ENCODE measurements at regions not wholly inside any gene's neighbourhood (a gene's known extent, or its start where the extent isn't known, plus 50 kb on each side); places are given as distances from the start of the nearest gene placed in this dataset.

DNA sequence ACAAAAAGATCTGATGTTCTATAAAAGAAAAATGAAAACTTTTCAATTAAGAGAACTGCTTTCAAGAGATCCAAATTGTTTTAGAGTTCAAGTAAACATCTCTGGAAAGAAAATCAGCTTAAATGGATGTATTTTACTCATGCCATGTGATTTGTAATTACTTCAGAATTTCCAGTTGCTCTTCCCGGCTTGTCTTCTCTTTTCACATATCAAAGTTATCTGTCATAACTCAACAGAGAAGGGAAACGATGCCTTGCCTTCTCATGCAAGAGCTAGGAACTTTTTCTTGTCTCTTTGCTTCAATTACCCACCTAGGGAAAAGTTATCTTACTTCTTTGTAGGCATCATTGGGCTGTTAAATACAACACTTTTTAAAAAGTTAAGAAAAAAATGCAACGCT, 255.2 kb upstream of the POU2AF2 start:
- CTCF ChIA-PET, result no interaction called here
- Mint-ChIP-seq H3K27me3 (no peaks in the 10 kb centered on the region), H3K27ac (no peak overlapping the region), H3K36me3 (ENCODE audit: low read depth) (no peaks in the 10 kb centered on the region), H3K4me3 (no peak overlapping the region), H3K4me1 (no peaks in the 10 kb centered on the region), H3K9me3 (no peaks in the 10 kb centered on the region)
- POLR2A ChIA-PET, result no interaction called here
- DNase-seq, result no peak

DNA sequence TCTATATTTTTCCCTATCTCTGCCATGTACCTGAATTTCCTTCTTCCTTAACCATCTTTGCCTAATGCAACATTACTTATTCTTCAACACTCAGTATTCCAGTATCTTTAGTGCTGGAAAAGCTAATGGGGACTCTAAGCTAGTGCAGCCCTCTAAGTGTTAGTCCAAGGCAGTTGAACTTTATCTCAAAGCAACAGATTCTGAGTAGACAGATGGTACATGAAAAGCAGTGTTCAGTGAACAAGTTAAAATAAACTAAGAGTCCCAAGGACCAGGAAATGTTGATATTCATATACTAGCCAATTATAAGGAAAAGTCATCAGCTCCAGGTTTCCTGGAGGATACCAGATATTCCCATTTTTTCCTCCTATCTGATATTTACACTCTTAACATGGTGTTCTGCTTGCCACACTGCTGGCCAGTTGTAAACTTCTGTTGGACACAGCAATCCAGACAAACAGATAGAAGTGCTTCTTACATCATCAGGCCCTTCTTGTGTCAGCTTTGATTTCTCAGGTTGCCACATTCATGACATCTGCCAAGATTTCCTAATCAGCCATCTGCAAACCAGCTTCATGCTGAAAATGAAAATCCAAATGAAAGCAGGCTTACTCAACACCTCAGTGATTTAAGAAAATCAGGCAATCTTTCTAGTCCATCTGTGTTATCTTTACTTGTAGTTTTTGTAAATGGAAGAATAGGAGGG, 255.9 kb upstream of the POU2AF2 start:
- no peaks in the 10 kb centered on the region for H3K9me3 Mint-ChIP-seq
- DNase-seq, result no peak
- no peaks in the 10 kb centered on the region for H3K4me1 Mint-ChIP-seq
- no peaks in the 10 kb centered on the region for H3K27me3 Mint-ChIP-seq
- H3K4me3 Mint-ChIP-seq, result no peak overlapping the region
- no peak overlapping the region for H3K27ac Mint-ChIP-seq
- CTCF ChIA-PET, result no interaction called here
- POLR2A ChIA-PET, result no interaction called here
- H3K36me3 Mint-ChIP-seq (ENCODE audit: low read depth), result no peaks in the 10 kb centered on the region

DNA sequence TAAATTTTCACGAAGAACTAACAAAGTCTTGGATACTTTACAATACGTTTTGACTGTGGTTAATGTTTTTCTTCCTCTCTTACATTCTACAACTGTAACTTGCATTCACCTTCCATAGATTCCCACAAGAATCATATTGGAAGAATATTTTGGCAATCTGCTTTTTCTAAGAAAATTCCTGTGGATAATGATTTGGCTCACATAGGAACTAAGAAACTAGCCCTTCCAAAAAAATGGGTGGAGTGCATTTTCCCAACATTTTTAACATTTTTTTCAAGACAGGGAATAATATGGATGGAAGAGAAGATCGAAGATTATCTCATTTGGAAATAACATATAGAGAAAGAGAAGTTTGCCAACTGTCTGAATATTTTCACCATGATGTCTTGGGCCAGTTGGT, 256.9 kb upstream of the POU2AF2 start:
- H3K27ac Mint-ChIP-seq, result no peak overlapping the region
- no peaks in the 10 kb centered on the region for H3K27me3 Mint-ChIP-seq
- H3K4me1 Mint-ChIP-seq, result no peaks in the 10 kb centered on the region
- no peak for DNase-seq
- no peaks in the 10 kb centered on the region for H3K9me3 Mint-ChIP-seq
- POLR2A ChIA-PET, result no interaction called here
- CTCF ChIA-PET, result no interaction called here
- no peak overlapping the region for H3K4me3 Mint-ChIP-seq
- H3K36me3 Mint-ChIP-seq (ENCODE audit: low read depth), result no peaks in the 10 kb centered on the region

DNA sequence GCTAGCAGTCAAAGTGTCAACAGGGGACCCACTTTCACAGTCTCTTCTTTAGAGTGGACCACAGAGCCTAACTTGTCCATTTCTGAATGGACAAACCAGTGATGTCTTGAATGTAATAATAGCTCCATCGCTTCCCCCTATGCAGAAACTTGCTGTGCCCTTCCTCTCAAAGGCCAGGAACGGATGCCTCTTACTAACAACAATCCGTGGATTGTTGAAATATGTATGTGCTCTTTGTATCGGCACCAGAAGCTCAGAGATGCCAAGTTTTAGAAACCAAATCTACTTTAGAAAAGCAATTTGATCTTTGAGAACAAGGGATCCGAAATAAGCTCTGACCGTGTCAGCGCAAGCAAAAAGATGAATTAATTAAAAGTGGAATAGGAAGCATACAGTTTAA, 259.5 kb upstream of the POU2AF2 start:
- POLR2A ChIA-PET, result no interaction called here
- H3K9me3 Mint-ChIP-seq, result no peaks in the 10 kb centered on the region
- H3K4me1 Mint-ChIP-seq, result no peaks in the 10 kb centered on the region
- no peaks in the 10 kb centered on the region for H3K36me3 Mint-ChIP-seq (ENCODE audit: low read depth)
- no peak overlapping the region for H3K4me3 Mint-ChIP-seq
- no peaks in the 10 kb centered on the region for H3K27me3 Mint-ChIP-seq
- CTCF ChIA-PET, result no interaction called here
- no peak for DNase-seq
- no peak overlapping the region for H3K27ac Mint-ChIP-seq

DNA sequence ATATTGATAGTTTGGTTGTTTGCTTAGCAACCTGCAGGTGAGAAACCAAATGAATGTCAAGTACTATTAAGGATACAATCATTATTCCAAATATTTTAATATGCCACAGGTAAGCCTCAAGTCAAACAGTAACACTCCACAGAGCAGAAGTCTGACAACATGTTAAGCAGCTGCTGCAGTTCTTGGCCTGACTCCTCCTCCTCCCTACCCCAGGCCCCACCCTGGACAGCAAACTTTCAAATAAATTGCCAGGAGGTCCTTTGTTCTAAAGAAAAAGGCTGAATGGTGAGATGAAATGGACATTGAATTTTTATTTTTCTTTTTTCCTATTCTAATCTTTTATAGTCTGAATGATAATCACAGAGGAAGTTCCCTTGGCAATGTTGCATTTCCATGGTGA, 260.0 kb upstream of the POU2AF2 start:
- Mint-ChIP-seq H3K4me3 (no peak overlapping the region), H3K36me3 (ENCODE audit: low read depth) (no peaks in the 10 kb centered on the region), H3K27ac (no peak overlapping the region), H3K9me3 (no peaks in the 10 kb centered on the region), H3K4me1 (no peaks in the 10 kb centered on the region), H3K27me3 (no peaks in the 10 kb centered on the region)
- POLR2A ChIA-PET, result no interaction called here
- no peak for DNase-seq
- CTCF ChIA-PET, result no interaction called here

DNA sequence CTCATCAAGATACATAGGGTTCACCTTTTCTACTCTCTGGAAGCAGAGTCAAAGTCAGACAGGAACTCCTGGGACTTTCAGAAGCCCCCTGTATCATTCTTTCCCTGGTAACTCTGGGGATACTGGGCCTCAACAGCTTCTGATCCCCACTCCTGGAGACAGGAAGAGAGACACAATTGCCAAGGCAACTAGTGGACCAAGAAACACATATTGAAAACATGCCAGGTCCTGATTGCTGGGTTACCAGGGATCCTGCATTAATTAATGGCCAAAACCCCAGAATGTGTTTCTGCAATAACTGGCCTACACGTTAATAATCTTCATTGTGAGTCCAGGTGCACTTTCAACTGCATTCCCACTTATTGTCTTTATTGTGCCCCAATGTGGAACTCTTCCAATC, 260.8 kb upstream of the POU2AF2 start:
- H3K27ac Mint-ChIP-seq, result no peak overlapping the region
- DNase-seq, result no peak
- no peaks in the 10 kb centered on the region for H3K27me3 Mint-ChIP-seq
- H3K9me3 Mint-ChIP-seq, result no peaks in the 10 kb centered on the region
- H3K4me3 Mint-ChIP-seq, result no peak overlapping the region
- CTCF ChIA-PET, result no interaction called here
- POLR2A ChIA-PET, result no interaction called here
- H3K4me1 Mint-ChIP-seq, result no peaks in the 10 kb centered on the region
- no peaks in the 10 kb centered on the region for H3K36me3 Mint-ChIP-seq (ENCODE audit: low read depth)

DNA sequence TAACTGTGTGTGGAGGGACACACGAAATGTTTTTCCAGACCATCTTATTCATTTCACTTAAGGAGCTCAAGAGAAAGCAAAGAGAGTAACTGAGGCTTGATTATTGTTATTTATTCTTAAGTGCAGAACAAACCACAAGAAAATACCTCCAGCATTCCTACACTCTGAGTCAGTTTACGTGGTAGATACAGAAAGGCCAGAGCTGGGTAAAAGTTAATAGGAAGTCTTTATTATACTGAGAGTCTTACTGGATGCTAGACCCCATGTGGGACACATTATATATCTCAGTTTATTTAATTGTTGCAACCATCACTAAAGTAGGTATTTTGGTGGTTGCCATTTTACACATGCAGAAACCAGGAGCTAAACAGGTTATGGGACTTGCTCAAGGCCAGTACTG, 261.4 kb upstream of the POU2AF2 start:
- no peaks in the 10 kb centered on the region for H3K36me3 Mint-ChIP-seq (ENCODE audit: low read depth)
- H3K27me3 Mint-ChIP-seq, result no peaks in the 10 kb centered on the region
- CTCF ChIA-PET, result no interaction called here

DNA sequence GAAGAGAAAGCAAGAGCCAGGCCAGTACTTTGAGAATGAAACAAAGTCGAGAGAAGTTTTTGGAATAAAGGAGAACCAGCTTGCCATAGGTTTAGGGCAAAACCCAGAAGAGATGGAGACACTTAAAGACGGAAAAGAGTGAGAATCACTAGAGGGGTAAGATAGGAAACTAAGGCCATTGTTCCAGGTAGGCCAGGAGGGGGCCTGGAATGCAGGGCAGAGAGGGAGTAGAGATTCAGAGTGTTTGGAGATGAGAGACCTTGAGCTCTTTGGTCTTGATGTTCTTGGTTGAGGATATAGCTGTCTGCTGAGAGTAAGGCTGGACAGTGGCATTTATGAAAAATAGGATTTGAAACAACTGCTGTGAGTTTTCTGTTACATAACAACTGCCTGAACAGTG, 263.3 kb upstream of the POU2AF2 start:
- no peaks in the 10 kb centered on the region for H3K4me1 Mint-ChIP-seq
- H3K9me3 Mint-ChIP-seq, result no peaks in the 10 kb centered on the region
- H3K27ac Mint-ChIP-seq, result no peak overlapping the region
- POLR2A ChIA-PET, result no interaction called here
- H3K36me3 Mint-ChIP-seq (ENCODE audit: low read depth), result no peaks in the 10 kb centered on the region
- H3K4me3 Mint-ChIP-seq, result no peak overlapping the region
- no peaks in the 10 kb centered on the region for H3K27me3 Mint-ChIP-seq
- CTCF ChIA-PET, result no interaction called here
- no peak for DNase-seq

More for the DNA sequence above, 261.4 kb upstream of the POU2AF2 start:
- DNase-seq, result no peak
- no peaks in the 10 kb centered on the region for H3K4me1 Mint-ChIP-seq
- POLR2A ChIA-PET, result no interaction called here
- no peak overlapping the region for H3K4me3 Mint-ChIP-seq
- H3K27ac Mint-ChIP-seq, result no peak overlapping the region
- H3K9me3 Mint-ChIP-seq, result no peaks in the 10 kb centered on the region

DNA sequence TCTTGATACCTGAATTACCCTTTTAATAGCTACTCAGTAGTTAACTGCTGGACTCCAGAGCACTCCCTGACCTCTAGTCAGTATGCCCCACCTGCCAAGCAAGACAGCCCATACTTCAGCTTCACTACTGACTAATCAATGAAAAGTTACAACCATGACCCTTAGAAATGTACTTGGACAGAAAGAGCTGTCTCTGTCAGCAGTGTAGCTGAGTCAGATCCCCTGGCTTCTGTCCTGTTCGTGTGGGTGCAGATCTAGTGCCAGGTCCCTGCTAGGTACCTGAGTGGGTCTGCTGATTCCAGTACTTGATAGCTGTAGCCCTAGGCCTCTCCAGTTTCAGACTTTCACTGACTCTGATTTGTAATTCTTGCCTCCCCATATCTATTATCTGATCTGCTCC, 265.8 kb upstream of the POU2AF2 start:
- Mint-ChIP-seq H3K4me1 (no peaks in the 10 kb centered on the region), H3K36me3 (ENCODE audit: low read depth) (no peaks in the 10 kb centered on the region), H3K27me3 (no peaks in the 10 kb centered on the region), H3K9me3 (no peaks in the 10 kb centered on the region), H3K27ac (no peak overlapping the region), H3K4me3 (no peak overlapping the region)
- POLR2A ChIA-PET, result no interaction called here
- DNase-seq, result no peak
- CTCF ChIA-PET, result no interaction called here

DNA sequence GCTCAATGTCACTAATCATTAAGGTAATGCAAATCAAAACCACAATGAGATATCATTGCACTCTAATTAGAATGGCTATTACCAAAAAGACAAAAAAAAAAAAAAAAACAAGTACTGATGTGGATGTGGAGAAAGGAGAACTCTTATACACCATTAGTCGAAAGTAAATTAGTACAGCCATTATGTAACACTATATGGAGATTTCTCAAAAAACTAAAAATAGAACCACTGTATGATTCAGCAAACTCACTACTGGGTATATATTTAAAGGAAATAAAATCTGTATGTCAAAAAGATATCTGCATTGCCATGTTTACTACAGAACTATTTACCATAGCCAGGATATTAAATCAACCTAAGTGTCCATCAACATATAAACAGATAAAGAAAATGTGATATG, 265.4 kb upstream of the ARHGAP20 start:
- H3K36me3 Mint-ChIP-seq (ENCODE audit: low read depth), result no peaks in the 10 kb centered on the region
- H3K27me3 Mint-ChIP-seq, result no peaks in the 10 kb centered on the region
- ChIA-PET POLR2A (no interaction called here), CTCF (no interaction called here)
- H3K4me3 Mint-ChIP-seq, result no peak overlapping the region
- DNase-seq, result no peak
- no peak overlapping the region for H3K27ac Mint-ChIP-seq
- no peaks in the 10 kb centered on the region for H3K4me1 Mint-ChIP-seq
- H3K9me3 Mint-ChIP-seq, result no peaks in the 10 kb centered on the region

DNA sequence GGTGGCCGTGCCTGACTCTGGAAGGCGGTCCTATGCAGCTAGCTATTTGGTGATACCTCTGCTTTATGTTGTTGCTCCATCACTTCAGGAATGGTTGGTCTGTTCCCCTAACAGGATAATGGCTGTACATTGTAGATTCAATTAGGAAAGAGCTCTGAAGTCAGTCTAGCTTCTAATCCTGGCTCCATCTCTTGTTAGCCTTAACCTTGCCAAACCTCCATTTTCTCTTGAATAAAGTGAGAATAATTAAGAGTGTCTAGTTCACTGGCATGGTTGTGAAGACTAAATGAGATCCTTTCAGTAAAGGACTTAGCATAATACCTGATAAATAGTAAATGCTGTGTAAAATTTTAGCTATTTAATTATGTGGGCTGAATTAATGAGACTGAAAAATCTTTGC, 262.5 kb upstream of the ARHGAP20 start:
- H3K36me3 Mint-ChIP-seq (ENCODE audit: low read depth), result no peaks in the 10 kb centered on the region
- H3K4me1 Mint-ChIP-seq, result no peaks in the 10 kb centered on the region
- H3K4me3 Mint-ChIP-seq, result no peak overlapping the region
- peaks cover 2% of the 10 kb centered on the region for H3K27me3 Mint-ChIP-seq
- no peak for DNase-seq
- H3K9me3 Mint-ChIP-seq, result no peaks in the 10 kb centered on the region
- no peak overlapping the region for H3K27ac Mint-ChIP-seq
- CTCF ChIA-PET, result no interaction called here
- POLR2A ChIA-PET, result no interaction called here

DNA sequence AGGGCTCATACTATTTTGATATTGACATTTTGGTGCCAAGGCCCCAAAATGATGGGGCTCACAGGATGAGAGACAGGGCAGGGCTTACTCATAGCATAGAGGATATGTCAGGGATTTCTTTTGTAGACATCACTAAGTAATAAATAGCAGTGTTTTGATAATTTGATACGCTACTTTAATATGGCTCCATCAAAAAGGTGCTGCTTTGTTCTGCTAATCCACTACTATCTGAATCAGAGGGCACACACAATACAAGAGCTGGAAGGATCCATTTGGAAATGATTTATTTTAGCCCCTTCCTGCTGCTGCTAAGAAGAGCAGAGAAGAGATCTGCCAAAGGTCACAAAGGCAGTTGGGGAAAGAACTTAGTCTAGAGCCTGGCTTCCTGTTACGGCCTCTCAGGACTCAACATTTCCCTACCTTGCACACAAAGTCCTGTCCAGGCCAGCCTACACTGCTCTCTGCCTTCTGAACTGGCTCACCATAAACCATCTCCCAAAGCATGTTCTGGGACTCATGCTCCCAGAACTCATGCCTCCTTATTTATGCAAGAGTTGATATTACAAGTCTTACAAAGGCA, 261.3 kb upstream of the ARHGAP20 start:
- Mint-ChIP-seq H3K4me1 (no peaks in the 10 kb centered on the region), H3K36me3 (ENCODE audit: low read depth) (no peaks in the 10 kb centered on the region), H3K27me3 (peaks cover 2% of the 10 kb centered on the region), H3K9me3 (no peaks in the 10 kb centered on the region), H3K4me3 (no peak overlapping the region), H3K27ac (no peak overlapping the region)
- no peak for DNase-seq
- ChIA-PET CTCF (no interaction called here), POLR2A (no interaction called here)

DNA sequence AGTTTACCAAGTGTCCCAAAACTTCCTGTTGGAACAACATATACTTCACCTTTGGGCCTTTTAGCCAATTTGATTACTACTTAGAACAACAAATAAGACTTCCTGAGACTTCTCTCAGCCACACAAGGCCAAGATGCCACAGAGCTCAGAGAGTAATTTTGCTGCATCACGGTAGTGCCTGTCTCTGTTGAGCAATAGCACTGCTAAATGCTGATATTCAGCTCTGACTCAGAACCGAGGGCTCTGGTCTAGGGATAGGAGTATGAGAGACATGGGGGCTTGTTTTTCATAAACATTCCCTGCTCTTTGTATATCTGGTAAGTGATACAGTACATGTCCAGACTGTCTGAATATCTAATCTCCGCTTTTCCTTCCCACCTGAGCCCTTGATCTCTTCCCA, 260.4 kb upstream of the ARHGAP20 start:
- Mint-ChIP-seq H3K27ac (no peak overlapping the region), H3K36me3 (ENCODE audit: low read depth) (no peaks in the 10 kb centered on the region), H3K4me3 (no peak overlapping the region), H3K27me3 (peaks cover 2% of the 10 kb centered on the region), H3K9me3 (no peaks in the 10 kb centered on the region), H3K4me1 (no peaks in the 10 kb centered on the region)
- ChIA-PET POLR2A (no interaction called here), CTCF (no interaction called here)
- no peak for DNase-seq

DNA sequence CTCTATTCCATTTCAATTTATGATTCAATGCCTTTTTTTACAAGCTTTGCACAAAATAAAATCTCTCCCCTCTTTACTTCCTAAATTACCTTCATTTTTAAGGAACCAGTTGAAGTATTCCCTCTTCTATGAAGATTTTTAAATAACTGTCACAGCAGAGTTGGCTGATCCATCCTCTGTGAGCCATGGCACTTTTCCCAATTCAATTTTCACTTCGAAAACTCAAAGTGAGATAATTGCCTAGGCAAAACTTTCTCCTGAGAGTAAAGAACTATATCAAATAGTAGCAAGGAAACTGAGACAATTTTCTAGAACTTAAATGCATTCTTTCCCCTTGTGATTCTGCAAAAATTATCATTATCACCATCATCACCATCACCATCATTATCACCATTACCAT, 259.9 kb upstream of the ARHGAP20 start:
- Mint-ChIP-seq H3K9me3 (no peaks in the 10 kb centered on the region), H3K36me3 (ENCODE audit: low read depth) (no peaks in the 10 kb centered on the region), H3K4me1 (no peaks in the 10 kb centered on the region), H3K27me3 (peaks cover 2% of the 10 kb centered on the region), H3K4me3 (no peak overlapping the region), H3K27ac (no peak overlapping the region)
- ChIA-PET POLR2A (no interaction called here), CTCF (no interaction called here)
- DNase-seq, result no peak

DNA sequence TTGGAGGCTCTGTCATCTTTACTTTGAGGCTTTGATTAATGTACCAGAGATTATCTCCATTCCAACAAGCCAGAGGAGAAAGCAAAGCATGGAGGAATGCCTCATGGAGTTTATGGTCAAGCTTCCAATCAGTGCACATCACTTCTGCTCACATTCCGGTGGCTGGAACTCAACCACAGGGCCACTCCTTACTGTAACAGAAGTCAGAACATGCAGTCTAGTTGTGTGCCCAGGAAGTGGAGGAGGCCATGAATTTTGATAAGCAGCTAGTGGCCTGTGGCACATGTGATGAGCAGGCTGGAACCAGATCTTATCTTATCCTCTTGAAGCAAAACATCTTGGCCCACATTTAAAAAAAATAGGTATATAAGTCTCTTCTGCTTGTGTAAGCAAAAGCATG, 258.9 kb upstream of the ARHGAP20 start:
- no peak for DNase-seq
- Mint-ChIP-seq H3K27me3 (peaks cover 2% of the 10 kb centered on the region), H3K36me3 (ENCODE audit: low read depth) (no peaks in the 10 kb centered on the region), H3K27ac (no peak overlapping the region), H3K4me1 (no peaks in the 10 kb centered on the region), H3K9me3 (no peaks in the 10 kb centered on the region), H3K4me3 (no peak overlapping the region)
- ChIA-PET CTCF (no interaction called here), POLR2A (no interaction called here)

Measured in activated CD4-positive, alpha-beta memory T cell treated with anti-CD3 and anti-CD28 coated beads, Interleukin-2, amount 10 ng/mL, durations not matched to agents 7 days and 5 days (primary cell).